HepG2 (cell line): ENCODE measurements at regions not wholly inside any gene's neighbourhood (a gene's known extent, or its start where the extent isn't known, plus 50 kb on each side); places are given as distances from the start of the nearest gene placed in this dataset.

Experiments
- ATAC-seq: fragments of 200-7000 bp; cut with Tn5 transposase; 3 replicates; pipeline ENCODE4 v1.9.1; 2020; ENCODE audit warnings: mild to moderate bottlenecking, moderate library complexity
- BruUV-seq: library from RNA; stranded (reverse); fragments of 400-500 nt; replicated peaks from 2 replicates; lab custom pipeline; 2021; lab: Mats Ljungman, UMichigan
- CTCF ChIA-PET: fragments of 300-600 bp; formaldehyde crosslinking; extraction: SDS; loops from one replicate; lab custom pipeline; 2021; ENCODE audit warnings: low total read pairs, inconsistent platforms, low intra/inter-chr PET ratio; lab: Yijun Ruan, JAX
- POLR2A ChIA-PET: fragments of 350-600 bp; sonication (Branson Sonifier 250); formaldehyde crosslinking; loops from one replicate; lab custom pipeline; 2020; ENCODE audit warnings: antibody characterized with exemption, inconsistent platforms; lab: Yijun Ruan, JAX
- DNase-seq: peaks from one replicate; pipeline ENCODE4 v3.0.0-alpha.2; 2015; ENCODE audit warnings: low spot score
- FAIRE-seq: peaks from 3 replicates; lab custom pipeline; 2011; peaks lifted over from hg19 to GRCh38; lab: Jason Lieb, UNC
- H2AFZ ChIP-seq: one replicate; pipeline ENCODE4 v1.6.1; 2011; ENCODE audit warnings: low read length, inconsistent platforms
- H3K27ac ChIP-seq: fragments of 300-600 bp; 3 replicates; pipeline ENCODE4 v1.8.0; 2011; ENCODE audit warnings: mixed run types, mild to moderate bottlenecking, mixed read lengths, low read length, inconsistent platforms; ENCODE audit not compliant: insufficient read depth; ENCODE audit errors: extremely low read length
- H3K27me3 ChIP-seq, 2 experiments: fragments of 200-600 bp in 1 of 2; 2 replicates in 1 of 2; 3 replicates in 1 of 2; pipeline versions ENCODE4 v1.6.0 to v1.8.0; 2011; ENCODE audit warnings: low read length in 2 of 2, mild to moderate bottlenecking in 2 of 2, moderate library complexity in 2 of 2, inconsistent platforms in 1 of 2; ENCODE audit not compliant: insufficient read depth in 2 of 2, control insufficient read depth in 1 of 2
- H3K36me3 ChIP-seq, 2 experiments: fragments of 200-600 bp in 1 of 2; replicated peaks in 1 of 2; 2 replicates in 1 of 2; 3 replicates in 1 of 2; pipeline versions ENCODE4 v1.5.1 to v1.8.0; 2011; ENCODE audit warnings: low read length in 2 of 2, inconsistent platforms in 1 of 2; ENCODE audit not compliant: insufficient read depth in 2 of 2, control insufficient read depth in 1 of 2
- H3K4me1 ChIP-seq: 2 replicates; pipeline ENCODE4 v1.5.1; 2012; ENCODE audit warnings: low read length, inconsistent platforms; ENCODE audit not compliant: insufficient read depth
- H3K4me2 ChIP-seq: 2 replicates; pipeline ENCODE4 v1.6.0; 2011; ENCODE audit warnings: low read depth, low read length, inconsistent platforms
- H3K4me3 ChIP-seq, 3 experiments: fragments of 200-600 bp in 1 of 3; sonication (generic), shearing (Covaris generic) in 1 of 3; replicated peaks in 1 of 3; 2 replicates each; pipeline ENCODE4 v1.5.1; 2011 to 2016; ENCODE audit warnings: low read length in 3 of 3, inconsistent platforms in 2 of 3, low read depth in 2 of 3, mild to moderate bottlenecking in 2 of 3, control low read depth in 1 of 3, mixed read lengths in 1 of 3; ENCODE audit not compliant: insufficient read depth in 1 of 3
- H3K79me2 ChIP-seq: one replicate; pipeline ENCODE4 v1.6.1; 2011; ENCODE audit warnings: low read length, inconsistent platforms; ENCODE audit not compliant: insufficient read depth
- H3K9ac ChIP-seq: 2 replicates; pipeline ENCODE4 v1.6.0; 2011; ENCODE audit warnings: mild to moderate bottlenecking, low read depth, low read length, inconsistent platforms; ENCODE audit not compliant: insufficient read depth
- H3K9me3 ChIP-seq: 2 replicates; pipeline ENCODE4 v1.5.1; 2012; ENCODE audit warnings: mild to moderate bottlenecking, low read length
- H4K20me1 ChIP-seq: 2 replicates; pipeline ENCODE4 v1.6.0; 2011; ENCODE audit warnings: inconsistent platforms, mild to moderate bottlenecking, low read length, moderate library complexity; ENCODE audit not compliant: insufficient read depth
- ATRX ChIP-seq: sonication (generic); formaldehyde crosslinking; IDR thresholded peaks from 2 replicates; pipeline ENCODE4 v1.4.0; 2020; ENCODE audit warnings: missing genetic modification reagents, borderline replicate concordance
- CSRNP2 ChIP-seq: sonication (generic); formaldehyde crosslinking; conservative IDR thresholded peaks from 2 replicates; pipeline ENCODE4 v1.8.0; 2022; ENCODE audit warnings: low read depth, missing genetic modification reagents
- E2F5 ChIP-seq: sonication (generic); formaldehyde crosslinking; conservative IDR thresholded peaks from 2 replicates; pipeline ENCODE4 v1.4.0; 2020; ENCODE audit warnings: missing genetic modification reagents
- MNT ChIP-seq: fragments of 450-650 bp; IDR thresholded peaks from 2 replicates; pipeline ENCODE4 v1.6.1; 2016
- PBX2 ChIP-seq: IDR thresholded peaks from 2 replicates; pipeline ENCODE4 v1.6.1; 2016; ENCODE audit warnings: control low read depth
- POLR2A ChIP-seq, 2 experiments: IDR thresholded peaks; 2 replicates each; pipeline ENCODE4 v1.6.1; 2011; ENCODE audit warnings: low read depth in 2 of 2, low read length in 2 of 2, mild to moderate bottlenecking in 1 of 2, moderate library complexity in 1 of 2; ENCODE audit not compliant: insufficient read depth in 1 of 2
- SCMH1 ChIP-seq: sonication (generic); formaldehyde crosslinking; IDR thresholded peaks from 2 replicates; pipeline ENCODE4 v1.9.0; 2021; ENCODE audit warnings: missing genetic modification reagents, mild to moderate bottlenecking, borderline replicate concordance
- TOPORS ChIP-seq: sonication (generic); formaldehyde crosslinking; IDR thresholded peaks from 2 replicates; pipeline ENCODE4 v1.8.0; 2023; ENCODE audit warnings: mild to moderate bottlenecking, missing genetic modification reagents
- ZFP36L1 ChIP-seq: sonication (generic); formaldehyde crosslinking; IDR thresholded peaks from 2 replicates; pipeline ENCODE4 v1.8.0; 2022; ENCODE audit warnings: mild to moderate bottlenecking, missing genetic modification reagents, moderate library complexity
- ZNF510 ChIP-seq: sonication (generic); formaldehyde crosslinking; IDR thresholded peaks from 2 replicates; pipeline ENCODE4 v1.4.0; 2020; ENCODE audit warnings: low read depth, mild to moderate bottlenecking, missing genetic modification reagents
- ZNF513 ChIP-seq: sonication (generic); formaldehyde crosslinking; conservative IDR thresholded peaks from 2 replicates; pipeline ENCODE4 v1.5.0; 2020; ENCODE audit warnings: missing genetic modification reagents
- WGBS: methylation state at CpG from one replicate; pipeline ENCODE4 v1.1.6; 2017; ENCODE audit warnings: low lambda C conversion rate; 5-methylcytosine and 5-hydroxymethylcytosine counted together
- in situ Hi-C: cut with HindIII; loops from 2 replicates; pipeline ENCODE4 v1.10.0; 2017; ENCODE audit warnings: low pct_unique_long_range_greater_than_20kb; ENCODE audit not compliant: extremely low pct_ligation_motif_present
- intact Hi-C: fragments of 100-400 bp; cut with micrococcal nuclease; formaldehyde crosslinking; loops from one replicate; pipeline ENCODE4 v1.10.0; 2022; ENCODE audit not compliant: unreplicated experiment

- WGBS, result 32% methylated on average over 7 of the region's 9 CpGs
- H3K4me2 ChIP-seq, result no peak overlapping the region
- in situ Hi-C loops, result no loop called here
- FAIRE-seq, result no peak
- BruUV-seq, result no TSS peak
- intact Hi-C loops, result no loop called here
- no peak for TF ChIP-seq PBX2 (CRISPR knock-in tag)
- H3K27ac ChIP-seq, result no peak overlapping the region
- no peak overlapping the region for H3K9ac ChIP-seq
- ChIA-PET CTCF (no interaction called here), POLR2A (no interaction called here)
- H3K4me1 ChIP-seq, result no peaks in the 10 kb centered on the region
- peaks cover 0 to 15% of the 10 kb centered on the region in 2 experiments; a peak in 2 of 5 replicates for H3K27me3 ChIP-seq
- H3K36me3 ChIP-seq, result no peaks in the 10 kb centered on the region
- no peak overlapping the region for H3K4me3 ChIP-seq
- H3K9me3 ChIP-seq, result no peaks in the 10 kb centered on the region
- no peak for ATAC-seq
- no peaks in the 10 kb centered on the region for H4K20me1 ChIP-seq
- H3K79me2 ChIP-seq, result no peaks in the 10 kb centered on the region
- no peak overlapping the region for H2AFZ ChIP-seq
- no peak for DNase-seq
These were observed 149.7 kb upstream of the FRMD4B start for GRCh38 chr3:69535613-69536012.

- CTCF ChIA-PET, result no interaction called here
- H3K4me2 ChIP-seq, result no peak overlapping the region
- intact Hi-C loops, result loop anchor here (5.0 kb wide), 1 partner anchor 1245 kb away; no protein-coding TSS in a partner anchor
- POLR2A ChIA-PET, result no interaction called here
- no peak for FAIRE-seq
- no peaks in the 10 kb centered on the region for H3K79me2 ChIP-seq
- H4K20me1 ChIP-seq, result no peaks in the 10 kb centered on the region
- H3K4me3 ChIP-seq, result no peak overlapping the region
- H3K9me3 ChIP-seq, result no peaks in the 10 kb centered on the region
- in situ Hi-C loops, result no loop called here
- H2AFZ ChIP-seq, result no peak overlapping the region
- H3K9ac ChIP-seq, result no peak overlapping the region
- WGBS, result 0% methylated on average over 5 of the region's 5 CpGs
- no peak overlapping the region for H3K27ac ChIP-seq
- H3K36me3 ChIP-seq, result no peaks in the 10 kb centered on the region
- no TSS peak for BruUV-seq
- H3K4me1 ChIP-seq, result no peaks in the 10 kb centered on the region
- ATAC-seq, result no peak
- no peak for DNase-seq
- H3K27me3 ChIP-seq, result peaks cover 0 to 4% of the 10 kb centered on the region in 2 experiments; a peak in 1 of 5 replicates
- TF ChIP-seq MNT (no peak), ZFP36L1 (CRISPR knock-in tag) (no peak), TOPORS (CRISPR knock-in tag) (no peak), ZNF513 (CRISPR knock-in tag) (no peak), E2F5 (CRISPR knock-in tag) (no peak), ZNF510 (CRISPR knock-in tag) (no peak), ATRX (CRISPR knock-in tag) (no peak), POLR2A (IDR thresholded peaks at IDR 0.05; ENCODE audit: insufficient read depth in 1 of 2, low read depth in 2 of 2, low read length in 2 of 2) (no peak), SCMH1 (no peak), CSRNP2 (CRISPR knock-in tag) (no peak)
These were observed 146.8 kb upstream of the FRMD4B start for GRCh38 chr3:69532547-69533224.
